Ovary (tissue), 7 donors: ENCODE measurements at regions not wholly inside any gene's neighbourhood (a gene's known extent, or its start where the extent isn't known, plus 50 kb on each side); places are given as distances from the start of the nearest gene placed in this dataset.

Experiments used
- DNase-seq, 5 donors: peaks; one replicate each; pipeline ENCODE4 v3.0.0-alpha.2; 2019 to 2020
- H3K27ac ChIP-seq, 2 donors: fragments of 200-600 bp; one replicate each; pipeline versions ENCODE4 v1.5.1 to v1.8.0; 2019 to 2022
- H3K27me3 ChIP-seq: fragments of 200-600 bp; one replicate; pipeline ENCODE4 v1.8.0; 2022
- H3K36me3 ChIP-seq: fragments of 200-600 bp; sonication (generic); one replicate; pipeline ENCODE4 v1.5.1; 2019
- H3K4me1 ChIP-seq: one replicate; pipeline ENCODE4 v1.8.1; 2013; ENCODE audit warnings: mild to moderate bottlenecking, moderate library complexity; ENCODE audit not compliant: insufficient read depth
- H3K4me3 ChIP-seq: fragments of 200-600 bp; sonication (generic); one replicate; pipeline ENCODE4 v1.5.1; 2017
- H3K9me3 ChIP-seq, 2 donors: fragments of 200-600 bp in 1 of 2; sonication (generic) in 1 of 2; one replicate each; pipeline versions ENCODE4 v1.5.1 to v1.8.1; 2013 to 2019; ENCODE audit warnings: mild to moderate bottlenecking in 1 of 2, moderate library complexity in 1 of 2
- CTCF ChIP-seq, 3 donors: fragments of 450-650 bp in 2 of 3; fragments of 200-600 bp in 1 of 3; IDR thresholded peaks; one replicate each; pipeline versions ENCODE4 v1.5.1 to v1.8.0; 2016 to 2022; ENCODE audit warnings: antibody characterized with exemption in 3 of 3, mild to moderate bottlenecking in 1 of 3
- EP300 ChIP-seq: sonication (generic); formaldehyde crosslinking; IDR thresholded peaks from one replicate; pipeline ENCODE4 v1.6.1; 2017; ENCODE audit warnings: antibody characterized with exemption
- POLR2A ChIP-seq: fragments of 450-650 bp; IDR thresholded peaks from one replicate; pipeline ENCODE4 v1.6.1; 2017; ENCODE audit warnings: antibody characterized with exemption, mild to moderate bottlenecking, moderate library complexity
- WGBS, 3 donors: extraction: QIAGEN DNeasy Blood & Tissue Kit in 1 of 3; methylation state at CpG; one replicate each; pipeline versions ENCODE4 v1.1.5 to v1.1.7; 2013 to 2017; 5-methylcytosine and 5-hydroxymethylcytosine counted together
- intact Hi-C, 4 donors: fragments of 100-400 bp; cut with DNase I; formaldehyde crosslinking; loops; one replicate each; pipeline versions ENCODE4 v1.11.0 to v1.15.1; 2022 to 2023
- donor health status: DM: no; HTN: no; CAD: no; lungs with moderate emphysema.
- donor health status: DM: no; HTN: no; CAD: no.
- donor health status: Bipolar disorder and iron deficiency.
- donor health status: DM: no; HTN: no; CAD: no.
- donor health status: DM: yes; HTN: yes; CAD: no.

GRCh38 chr4:35789899-35790574 is 454.3 kb downstream of the ARAP2 start:
- Histone ChIP-seq H3K4me3 (no peak overlapping the region), H3K27me3 (no peaks in the 10 kb centered on the region), H3K9me3 (no peaks in the 10 kb centered on the region), H3K36me3 (no peaks in the 10 kb centered on the region), H3K27ac (no peak overlapping the region), H3K4me1 (no peaks in the 10 kb centered on the region)
- 17 to 31% (median 19%) methylated on average over 1 of the region's 1 CpG for WGBS, 3 donors
- intact Hi-C loops = no loop called here
- TF ChIP-seq POLR2A (no peak), CTCF (IDR thresholded peaks at IDR 0.05) (no peak), EP300 (no peak)
- no peak for DNase-seq

- no peak overlapping the region for H3K4me3 ChIP-seq
- no peaks in the 10 kb centered on the region for H3K36me3 ChIP-seq
- no peaks in the 10 kb centered on the region for H3K9me3 ChIP-seq
- H3K27me3 ChIP-seq = no peaks in the 10 kb centered on the region
- intact Hi-C loops = no loop called here
- 60 to 72% (median 60%) methylated on average over 1 of the region's 1 CpG for WGBS, 3 donors
- TF ChIP-seq EP300 = no peak
- TF ChIP-seq POLR2A = no peak
- TF ChIP-seq CTCF (IDR thresholded peaks at IDR 0.05) = no peak
- H3K27ac ChIP-seq = no peak overlapping the region
- H3K4me1 ChIP-seq = no peaks in the 10 kb centered on the region
- DNase-seq = no peak
Measured at GRCh38 chr4:35793045-35793722, 451.1 kb downstream of the ARAP2 start.

- Histone ChIP-seq H3K36me3 (no peaks in the 10 kb centered on the region), H3K4me1 (no peaks in the 10 kb centered on the region), H3K4me3 (no peak overlapping the region), H3K27me3 (no peaks in the 10 kb centered on the region), H3K27ac (no peak overlapping the region), H3K9me3 (no peaks in the 10 kb centered on the region)
- no peak for DNase-seq
- intact Hi-C loops = no loop called here
- TF ChIP-seq EP300 = no peak
- TF ChIP-seq POLR2A = no peak
- TF ChIP-seq CTCF (IDR thresholded peaks at IDR 0.05) = no peak
- WGBS, 3 donors = 64 to 81% (median 69%) methylated on average over 1 of the region's 1 CpG
Measured at GRCh38 chr4:35793766-35794165, 450.5 kb downstream of the ARAP2 start.

GRCh38 chr4:35800669-35801068 is 443.6 kb downstream of the ARAP2 start:
- intact Hi-C loops = no loop called here
- Histone ChIP-seq H3K4me1 (no peaks in the 10 kb centered on the region), H3K9me3 (no peaks in the 10 kb centered on the region), H3K4me3 (no peak overlapping the region), H3K36me3 (no peaks in the 10 kb centered on the region), H3K27ac (no peak overlapping the region), H3K27me3 (no peaks in the 10 kb centered on the region)
- DNase-seq = no peak
- WGBS, 3 donors = 78 to 95% (median 84%) methylated on average over 5 of the region's 5 CpGs
- TF ChIP-seq CTCF (IDR thresholded peaks at IDR 0.05) (no peak), EP300 (no peak), POLR2A (no peak)
